ENCODE measurements at regions not wholly inside any gene's neighbourhood (a gene's known extent, or its start where the extent isn't known, plus 50 kb on each side); places are given as distances from the start of the nearest gene placed in this dataset.

DNA sequence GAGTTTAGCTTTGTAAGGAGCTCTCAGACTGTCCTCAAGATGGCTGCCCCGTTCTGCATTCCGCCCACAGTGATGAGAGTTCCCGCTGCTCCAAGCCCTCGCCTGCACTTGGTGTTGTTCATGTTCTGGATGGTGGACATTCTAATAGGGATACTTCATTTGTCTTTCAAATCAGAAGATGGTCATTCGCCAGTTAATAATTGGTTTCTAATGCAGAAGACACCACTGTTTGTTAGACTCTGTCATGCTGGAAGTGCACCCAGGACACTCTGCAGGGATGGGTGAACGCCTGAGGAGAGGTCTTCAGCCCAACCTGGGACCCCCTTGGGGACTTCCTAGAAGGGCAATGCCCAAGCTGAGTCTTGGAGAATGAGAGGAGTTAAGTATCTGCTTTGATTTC, 836.4 kb downstream of the TBC1D22A start:
- DNase-seq, result no peak
- Mint-ChIP-seq H3K36me3 (ENCODE audit: insufficient read depth) (no peaks in the 10 kb centered on the region), H3K4me3 (no peak overlapping the region), H3K4me1 (ENCODE audit: low read depth) (no peaks in the 10 kb centered on the region), H3K27me3 (ENCODE audit: low read depth) (peaks cover 14% of the 10 kb centered on the region), H3K9me3 (no peaks in the 10 kb centered on the region)
- no peak for ATAC-seq

GRCh38 chr22:47597041-47597440, 834.6 kb downstream of the TBC1D22A start:
- Mint-ChIP-seq H3K4me3 (no peak overlapping the region), H3K27me3 (ENCODE audit: low read depth) (peaks cover 12% of the 10 kb centered on the region), H3K9me3 (no peaks in the 10 kb centered on the region), H3K4me1 (ENCODE audit: low read depth) (no peaks in the 10 kb centered on the region), H3K36me3 (ENCODE audit: insufficient read depth) (no peaks in the 10 kb centered on the region)
- ATAC-seq (no peak), DNase-seq (no peak)

- DNase-seq (no peak), ATAC-seq (no peak)
- H3K4me3 Mint-ChIP-seq, result no peak overlapping the region
- no peaks in the 10 kb centered on the region for H3K9me3 Mint-ChIP-seq
- no peaks in the 10 kb centered on the region for H3K4me1 Mint-ChIP-seq (ENCODE audit: low read depth)
- H3K36me3 Mint-ChIP-seq (ENCODE audit: insufficient read depth), result no peaks in the 10 kb centered on the region
- H3K27me3 Mint-ChIP-seq (ENCODE audit: low read depth), result peaks cover 4% of the 10 kb centered on the region
Observed at GRCh38 chr22:47596176-47596690, 833.8 kb downstream of the TBC1D22A start.

GRCh38 chr22:47594836-47595521, 832.5 kb downstream of the TBC1D22A start:
- peaks cover 2% of the 10 kb centered on the region for H3K27me3 Mint-ChIP-seq (ENCODE audit: low read depth)
- no peaks in the 10 kb centered on the region for H3K4me1 Mint-ChIP-seq (ENCODE audit: low read depth)
- H3K4me3 Mint-ChIP-seq, result no peak overlapping the region
- H3K9me3 Mint-ChIP-seq, result no peaks in the 10 kb centered on the region
- no peak for ATAC-seq
- H3K36me3 Mint-ChIP-seq (ENCODE audit: insufficient read depth), result no peaks in the 10 kb centered on the region
- DNase-seq, result no peak

GRCh38 chr22:47593911-47594311, 831.5 kb downstream of the TBC1D22A start:
- no peaks in the 10 kb centered on the region for H3K9me3 Mint-ChIP-seq
- ATAC-seq, result no peak
- H3K4me3 Mint-ChIP-seq, result no peak overlapping the region
- DNase-seq, result no peak
- H3K27me3 Mint-ChIP-seq (ENCODE audit: low read depth), result no peaks in the 10 kb centered on the region
- no peaks in the 10 kb centered on the region for H3K36me3 Mint-ChIP-seq (ENCODE audit: insufficient read depth)
- no peaks in the 10 kb centered on the region for H3K4me1 Mint-ChIP-seq (ENCODE audit: low read depth)

GRCh38 chr22:47593291-47593690, 830.8 kb downstream of the TBC1D22A start:
- ATAC-seq (no peak), DNase-seq (no peak)
- Mint-ChIP-seq H3K4me3 (no peak overlapping the region), H3K9me3 (no peaks in the 10 kb centered on the region), H3K4me1 (ENCODE audit: low read depth) (no peaks in the 10 kb centered on the region), H3K36me3 (ENCODE audit: insufficient read depth) (no peaks in the 10 kb centered on the region), H3K27me3 (ENCODE audit: low read depth) (no peaks in the 10 kb centered on the region)

GRCh38 chr22:47592791-47593190, 830.3 kb downstream of the TBC1D22A start:
- ATAC-seq, result no peak
- no peaks in the 10 kb centered on the region for H3K36me3 Mint-ChIP-seq (ENCODE audit: insufficient read depth)
- H3K4me1 Mint-ChIP-seq (ENCODE audit: low read depth), result no peaks in the 10 kb centered on the region
- H3K9me3 Mint-ChIP-seq, result no peaks in the 10 kb centered on the region
- no peak overlapping the region for H3K4me3 Mint-ChIP-seq
- no peak for DNase-seq
- no peaks in the 10 kb centered on the region for H3K27me3 Mint-ChIP-seq (ENCODE audit: low read depth)

GRCh38 chr22:47591709-47592108, 829.3 kb downstream of the TBC1D22A start:
- Mint-ChIP-seq H3K36me3 (ENCODE audit: insufficient read depth) (no peaks in the 10 kb centered on the region), H3K4me1 (ENCODE audit: low read depth) (no peaks in the 10 kb centered on the region), H3K27me3 (ENCODE audit: low read depth) (no peaks in the 10 kb centered on the region), H3K4me3 (no peak overlapping the region), H3K9me3 (no peaks in the 10 kb centered on the region)
- no peak for ATAC-seq
- no peak for DNase-seq

DNA sequence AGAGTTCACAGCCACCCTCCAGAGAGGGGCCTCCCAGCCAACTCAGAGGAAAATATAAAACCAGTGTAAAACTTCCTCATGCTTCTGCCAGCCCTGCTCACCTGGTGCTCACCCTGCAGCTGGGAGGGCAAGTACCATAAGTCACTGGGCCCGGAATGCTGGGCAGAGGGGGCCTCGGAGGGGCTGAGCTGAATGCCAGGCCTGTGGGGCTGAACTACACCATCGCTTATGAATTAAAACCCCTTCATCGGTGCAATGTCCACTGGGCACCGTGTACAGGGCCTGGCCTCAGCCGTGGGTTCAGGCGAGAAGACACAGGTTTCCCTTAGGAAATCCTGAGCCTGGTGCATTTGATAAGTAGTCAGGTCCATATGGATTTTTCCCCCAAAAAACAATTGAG, 828.6 kb downstream of the TBC1D22A start:
- ATAC-seq (no peak), DNase-seq (no peak)
- Mint-ChIP-seq H3K4me3 (no peak overlapping the region), H3K9me3 (no peaks in the 10 kb centered on the region), H3K4me1 (ENCODE audit: low read depth) (no peaks in the 10 kb centered on the region), H3K36me3 (ENCODE audit: insufficient read depth) (no peaks in the 10 kb centered on the region), H3K27me3 (ENCODE audit: low read depth) (no peaks in the 10 kb centered on the region)

DNA sequence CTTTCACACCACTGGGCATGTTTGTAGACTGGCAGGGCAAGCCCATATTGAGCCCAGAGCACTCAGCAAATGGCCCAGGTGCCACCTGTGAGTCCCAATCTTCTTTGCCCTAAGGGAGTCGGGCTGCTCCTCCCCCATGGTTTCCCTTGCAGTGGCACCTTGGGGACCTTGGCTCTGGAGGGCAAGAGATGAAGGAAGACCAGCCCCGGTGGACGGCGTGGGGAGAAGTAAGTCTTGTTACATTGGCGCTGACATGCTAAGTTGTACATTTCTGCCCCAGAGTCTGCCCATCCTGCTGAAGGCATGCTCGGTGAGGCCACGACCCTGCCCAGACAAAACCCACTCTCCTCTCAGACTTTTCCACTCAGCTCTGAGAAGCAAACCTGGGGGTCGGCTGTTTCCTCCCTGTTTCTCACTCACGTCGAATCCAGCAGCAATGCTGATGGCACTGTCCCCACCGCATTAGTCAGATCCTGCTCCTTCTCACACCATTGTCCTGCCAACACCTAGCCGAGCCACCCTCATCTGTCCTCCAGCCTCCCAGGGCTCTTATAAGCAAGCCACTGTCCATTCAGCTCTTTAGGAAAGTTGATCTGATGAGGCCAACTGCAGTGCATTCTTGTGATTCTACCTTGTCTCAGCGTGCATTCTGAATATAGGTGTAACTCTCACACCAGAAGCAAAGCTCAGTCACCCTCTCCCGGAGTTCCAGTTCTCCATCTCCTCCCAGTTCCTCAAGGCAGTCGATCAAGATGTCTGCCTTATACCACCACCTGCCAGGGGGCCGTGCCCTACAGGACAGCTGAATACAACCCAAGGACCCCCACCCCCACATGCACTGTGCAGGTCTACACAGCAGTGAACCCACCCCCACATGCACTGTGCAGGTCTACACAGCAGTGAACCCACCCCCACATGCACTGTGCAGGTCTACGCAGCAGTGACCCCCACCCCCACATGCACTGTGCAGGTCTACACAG, 827.1 kb downstream of the TBC1D22A start:
- Mint-ChIP-seq H3K4me3 (no peak overlapping the region), H3K27me3 (ENCODE audit: low read depth) (no peaks in the 10 kb centered on the region), H3K4me1 (ENCODE audit: low read depth) (no peaks in the 10 kb centered on the region), H3K9me3 (peaks cover 6% of the 10 kb centered on the region), H3K36me3 (ENCODE audit: insufficient read depth) (no peaks in the 10 kb centered on the region)
- no peak for ATAC-seq
- no peak for DNase-seq

GRCh38 chr22:47588578-47588960, 826.1 kb downstream of the TBC1D22A start:
- Mint-ChIP-seq H3K36me3 (ENCODE audit: insufficient read depth) (no peaks in the 10 kb centered on the region), H3K4me1 (ENCODE audit: low read depth) (no peaks in the 10 kb centered on the region), H3K27me3 (ENCODE audit: low read depth) (no peaks in the 10 kb centered on the region), H3K9me3 (peaks cover 12% of the 10 kb centered on the region), H3K4me3 (no peak overlapping the region)
- DNase-seq (no peak), ATAC-seq (no peak)

DNA sequence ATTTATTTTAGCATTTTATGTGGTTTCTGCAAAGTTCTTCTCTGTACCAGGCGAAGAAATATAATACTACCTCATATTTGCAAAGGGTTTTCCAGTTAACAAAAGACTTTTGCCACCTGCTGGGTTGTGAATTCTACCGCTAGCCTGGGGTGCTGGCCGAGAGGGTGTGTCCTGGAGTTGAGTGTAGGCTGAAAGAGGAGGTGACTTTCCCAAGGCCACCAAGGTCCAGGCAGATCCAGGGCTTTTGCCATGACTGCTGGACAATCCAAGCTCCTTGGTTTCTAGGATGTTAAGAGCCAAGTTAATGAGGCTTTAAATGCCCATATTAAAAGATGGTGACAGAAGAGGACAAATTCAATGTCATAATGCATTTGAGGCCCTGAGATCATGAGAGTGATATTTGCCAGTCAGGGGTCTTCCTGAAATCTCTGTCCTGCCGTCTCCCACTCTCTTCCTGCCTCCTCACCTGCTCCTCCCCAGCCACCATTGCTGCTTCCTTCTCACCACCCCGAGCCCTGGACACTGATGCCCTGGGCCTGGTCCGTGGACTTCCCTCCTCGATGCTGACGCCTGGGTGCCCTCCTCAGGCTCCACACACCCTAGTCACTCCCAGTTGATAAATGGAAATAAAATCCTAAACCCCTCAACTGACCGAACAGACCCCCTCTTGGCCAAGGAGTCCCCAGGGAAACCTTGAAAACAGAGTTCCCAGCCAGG, 825.6 kb downstream of the TBC1D22A start:
- peaks cover 12% of the 10 kb centered on the region for H3K9me3 Mint-ChIP-seq
- DNase-seq, result no peak
- no peak for ATAC-seq

DNA sequence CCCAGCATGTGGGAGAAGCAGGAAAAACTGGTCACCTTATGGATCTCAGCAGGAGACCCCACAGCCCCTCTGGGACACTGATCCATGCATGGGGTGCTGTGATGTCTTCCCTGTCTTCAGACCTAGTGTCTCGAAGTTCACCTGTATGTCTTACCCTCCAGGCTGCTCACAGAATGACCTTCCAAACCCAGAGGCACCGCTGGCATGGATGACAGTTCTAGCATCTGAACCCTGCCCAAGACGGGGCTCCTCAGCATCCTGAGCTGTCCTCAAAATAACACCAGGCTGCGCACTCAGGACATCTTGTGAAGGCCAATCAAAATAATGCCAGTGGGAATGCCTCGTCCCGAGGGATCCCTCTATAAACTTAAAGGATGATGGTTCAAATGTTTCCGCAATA, 824.9 kb downstream of the TBC1D22A start:
- H3K36me3 Mint-ChIP-seq (ENCODE audit: insufficient read depth), result no peaks in the 10 kb centered on the region
- no peak overlapping the region for H3K4me3 Mint-ChIP-seq
- no peak for DNase-seq
- ATAC-seq, result no peak
- no peaks in the 10 kb centered on the region for H3K27me3 Mint-ChIP-seq (ENCODE audit: low read depth)
- H3K4me1 Mint-ChIP-seq (ENCODE audit: low read depth), result no peaks in the 10 kb centered on the region
- H3K9me3 Mint-ChIP-seq, result peaks cover 12% of the 10 kb centered on the region

More for the DNA sequence above, 825.6 kb downstream of the TBC1D22A start:
- no peak overlapping the region for H3K4me3 Mint-ChIP-seq
- no peaks in the 10 kb centered on the region for H3K36me3 Mint-ChIP-seq (ENCODE audit: insufficient read depth)
- no peaks in the 10 kb centered on the region for H3K27me3 Mint-ChIP-seq (ENCODE audit: low read depth)
- no peaks in the 10 kb centered on the region for H3K4me1 Mint-ChIP-seq (ENCODE audit: low read depth)

DNA sequence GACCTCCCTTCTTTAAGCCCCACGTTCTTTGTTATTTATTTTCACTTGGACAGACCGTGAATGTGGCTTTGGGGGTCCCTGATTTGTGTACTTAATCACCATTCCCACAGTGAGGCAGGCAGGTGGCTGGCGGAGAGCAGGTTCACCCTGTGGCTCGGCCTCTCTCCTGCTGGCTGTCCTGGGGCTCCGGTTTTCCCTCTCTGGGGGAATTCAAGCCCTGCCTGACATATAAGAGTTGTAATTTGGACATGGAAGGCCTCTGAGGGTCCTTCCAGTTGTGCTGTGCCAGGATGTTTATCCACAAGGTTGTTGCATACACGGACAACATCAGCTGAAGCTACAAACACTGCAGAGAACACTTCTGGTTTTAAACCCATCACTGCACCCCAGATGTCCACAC, 824.5 kb downstream of the TBC1D22A start:
- DNase-seq, result no peak
- Mint-ChIP-seq H3K27me3 (ENCODE audit: low read depth) (no peaks in the 10 kb centered on the region), H3K36me3 (ENCODE audit: insufficient read depth) (no peaks in the 10 kb centered on the region), H3K9me3 (peaks cover 12% of the 10 kb centered on the region), H3K4me1 (ENCODE audit: low read depth) (no peaks in the 10 kb centered on the region), H3K4me3 (no peak overlapping the region)
- ATAC-seq, result no peak
